ENCODE measurements at regions not wholly inside any gene's neighbourhood (a gene's known extent, or its start where the extent isn't known, plus 50 kb on each side); places are given as distances from the start of the nearest gene placed in this dataset.
A peak's percentile ranks its signal among the peaks of the same experiment; 100 is the strongest.

DNA sequence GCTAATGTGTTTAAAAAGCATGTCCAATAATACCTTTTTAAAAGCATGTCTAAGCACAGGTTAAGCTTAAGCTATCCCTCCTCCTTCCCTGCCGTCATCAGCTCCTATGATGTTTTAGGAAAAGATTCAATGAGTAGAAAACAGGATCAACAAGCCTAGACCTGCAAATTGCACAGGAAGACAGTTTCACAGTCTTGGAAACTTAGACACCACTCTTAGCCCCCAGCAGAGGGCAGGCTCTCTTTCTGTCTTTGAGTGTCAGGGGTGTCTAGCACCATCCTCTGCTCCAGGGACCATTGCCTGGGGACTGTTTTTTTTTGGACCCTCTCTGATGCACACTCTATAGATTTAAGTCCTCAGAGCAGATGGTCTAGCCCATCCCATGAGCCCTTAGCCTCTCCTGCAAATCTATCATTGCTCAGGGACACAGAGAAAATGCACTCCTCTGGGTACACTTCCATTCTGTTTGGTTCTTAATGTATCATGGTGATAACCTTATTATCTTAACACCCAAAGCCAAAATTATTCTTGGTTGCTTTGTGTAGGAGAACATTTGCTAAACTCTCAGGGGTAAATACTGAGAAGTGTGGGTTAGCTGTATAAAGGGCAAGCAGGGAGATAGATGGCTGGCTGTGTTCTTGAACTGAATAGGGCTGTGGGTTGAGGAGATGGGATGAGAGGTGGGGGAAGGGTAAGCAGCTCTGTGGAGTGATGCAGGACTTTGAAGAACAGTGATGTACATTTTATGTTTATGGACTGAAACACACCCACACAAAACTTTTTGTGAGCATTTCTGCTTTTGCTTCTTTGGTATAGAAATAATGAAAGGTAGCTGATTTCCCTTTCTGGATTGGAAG lies 259.9 kb upstream of the DDHD1 start:
- Histone ChIP-seq H2AFZ (no peak overlapping the region), H3K9me2 (ENCODE audit: insufficient read depth) (peaks cover 8% of the 10 kb centered on the region; the same call in 1 of the 2 replicates), H3K27ac (ENCODE audit: low read depth) (no peak overlapping the region), H3K4me2 (no peak overlapping the region), H3K4me3 (no peak overlapping the region), H4K20me1 (replicated peaks; ENCODE audit: insufficient read depth) (no peaks in the 10 kb centered on the region), H3K27me3 (ENCODE audit: insufficient read depth) (no peaks in the 10 kb centered on the region), H3K79me2 (replicated peaks; ENCODE audit: insufficient read depth) (no peaks in the 10 kb centered on the region), H3F3A (replicated peaks; ENCODE audit: low read depth) (no peaks in the 10 kb centered on the region), H3K4me1 (ENCODE audit: insufficient read depth) (no peaks in the 10 kb centered on the region), H3K36me3 (ENCODE audit: insufficient read depth) (peaks cover 5% of the 10 kb centered on the region; the same call in 1 of the 2 replicates)
- peak; percentile 49 for DNase-seq (ENCODE audit: low spot score)
- H3K27me3 Mint-ChIP-seq (ENCODE audit: insufficient read depth, low read depth, poor library complexity) = no peaks in the 10 kb centered on the region
- no peaks in the 10 kb centered on the region; the same call in 2 of the 3 replicates for H3K4me1 Mint-ChIP-seq
- peaks cover 12% of the 10 kb centered on the region for H3K36me3 Mint-ChIP-seq (ENCODE audit: low read depth)
- peak; percentile 65 for ATAC-seq
- H3K9me3 Mint-ChIP-seq = peaks cover 19% of the 10 kb centered on the region
- no peak for TF ChIP-seq POLR2AphosphoS5 (IDR thresholded peaks at IDR 0.05; ENCODE audit: low read depth)
- TF ChIP-seq ZNF331 (CRISPR knock-in tag; IDR thresholded peaks at IDR 0.05; ENCODE audit: low read depth) = no peak
- no peak for TF ChIP-seq JUNB (IDR thresholded peaks at IDR 0.05; ENCODE audit: unreplicated experiment)
- TF ChIP-seq, protein P1, sequence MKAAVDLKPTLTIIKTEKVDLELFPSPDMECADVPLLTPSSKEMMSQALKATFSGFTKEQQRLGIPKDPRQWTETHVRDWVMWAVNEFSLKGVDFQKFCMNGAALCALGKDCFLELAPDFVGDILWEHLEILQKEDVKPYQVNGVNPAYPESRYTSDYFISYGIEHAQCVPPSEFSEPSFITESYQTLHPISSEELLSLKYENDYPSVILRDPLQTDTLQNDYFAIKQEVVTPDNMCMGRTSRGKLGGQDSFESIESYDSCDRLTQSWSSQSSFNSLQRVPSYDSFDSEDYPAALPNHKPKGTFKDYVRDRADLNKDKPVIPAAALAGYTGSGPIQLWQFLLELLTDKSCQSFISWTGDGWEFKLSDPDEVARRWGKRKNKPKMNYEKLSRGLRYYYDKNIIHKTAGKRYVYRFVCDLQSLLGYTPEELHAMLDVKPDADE (IDR thresholded peaks at IDR 0.05) = no peak
- TF ChIP-seq, protein P2, sequence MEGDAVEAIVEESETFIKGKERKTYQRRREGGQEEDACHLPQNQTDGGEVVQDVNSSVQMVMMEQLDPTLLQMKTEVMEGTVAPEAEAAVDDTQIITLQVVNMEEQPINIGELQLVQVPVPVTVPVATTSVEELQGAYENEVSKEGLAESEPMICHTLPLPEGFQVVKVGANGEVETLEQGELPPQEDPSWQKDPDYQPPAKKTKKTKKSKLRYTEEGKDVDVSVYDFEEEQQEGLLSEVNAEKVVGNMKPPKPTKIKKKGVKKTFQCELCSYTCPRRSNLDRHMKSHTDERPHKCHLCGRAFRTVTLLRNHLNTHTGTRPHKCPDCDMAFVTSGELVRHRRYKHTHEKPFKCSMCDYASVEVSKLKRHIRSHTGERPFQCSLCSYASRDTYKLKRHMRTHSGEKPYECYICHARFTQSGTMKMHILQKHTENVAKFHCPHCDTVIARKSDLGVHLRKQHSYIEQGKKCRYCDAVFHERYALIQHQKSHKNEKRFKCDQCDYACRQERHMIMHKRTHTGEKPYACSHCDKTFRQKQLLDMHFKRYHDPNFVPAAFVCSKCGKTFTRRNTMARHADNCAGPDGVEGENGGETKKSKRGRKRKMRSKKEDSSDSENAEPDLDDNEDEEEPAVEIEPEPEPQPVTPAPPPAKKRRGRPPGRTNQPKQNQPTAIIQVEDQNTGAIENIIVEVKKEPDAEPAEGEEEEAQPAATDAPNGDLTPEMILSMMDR (conservative IDR thresholded peaks at IDR 0.05; ENCODE audit: low read depth in 2 of 2) = peak; percentile 52 to 68
- no peak for TF ChIP-seq ZNF114 (CRISPR knock-in tag; IDR thresholded peaks at IDR 0.05)
- no peak overlapping the region for H3K4me3 Mint-ChIP-seq
- H3K27ac Mint-ChIP-seq = 0 out of 2 replicates have a peak overlapping the region, but pooled peaks have one; percentile 20

DNA sequence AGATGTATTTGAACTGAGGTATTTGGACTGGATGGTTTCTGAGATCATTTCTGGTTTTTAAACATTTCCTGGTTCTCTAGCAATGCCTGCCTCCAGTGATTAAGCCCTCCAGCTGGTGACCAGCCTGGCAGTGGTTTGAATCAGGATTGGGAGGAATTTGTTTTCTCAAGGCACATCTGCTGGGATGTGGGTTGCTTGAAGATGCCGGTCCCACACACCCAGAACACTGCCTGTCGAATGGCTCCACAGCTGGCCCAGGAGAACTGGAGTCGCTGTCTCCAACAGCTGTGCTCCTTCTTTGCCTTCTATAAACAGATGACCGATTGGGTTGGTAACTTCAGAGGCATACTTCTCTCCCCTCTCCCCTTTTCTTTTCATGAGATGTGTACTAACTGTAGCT lies 258.0 kb upstream of the DDHD1 start:
- Histone ChIP-seq H2AFZ (no peak overlapping the region), H3K9me2 (ENCODE audit: insufficient read depth) (peaks cover 8% of the 10 kb centered on the region; the same call in 1 of the 2 replicates), H3F3A (replicated peaks; ENCODE audit: low read depth) (no peaks in the 10 kb centered on the region), H3K79me2 (replicated peaks; ENCODE audit: insufficient read depth) (no peaks in the 10 kb centered on the region), H3K4me1 (ENCODE audit: insufficient read depth) (no peaks in the 10 kb centered on the region), H3K27me3 (ENCODE audit: insufficient read depth) (no peaks in the 10 kb centered on the region), H3K4me2 (no peak overlapping the region), H4K20me1 (replicated peaks; ENCODE audit: insufficient read depth) (no peaks in the 10 kb centered on the region), H3K36me3 (ENCODE audit: insufficient read depth) (no peaks in the 10 kb centered on the region; the same call in 1 of the 2 replicates), H3K27ac (ENCODE audit: low read depth) (no peak overlapping the region), H3K4me3 (no peak overlapping the region)
- TF ChIP-seq, protein P1 (IDR thresholded peaks at IDR 0.05) = no peak
- TF ChIP-seq, protein P3, sequence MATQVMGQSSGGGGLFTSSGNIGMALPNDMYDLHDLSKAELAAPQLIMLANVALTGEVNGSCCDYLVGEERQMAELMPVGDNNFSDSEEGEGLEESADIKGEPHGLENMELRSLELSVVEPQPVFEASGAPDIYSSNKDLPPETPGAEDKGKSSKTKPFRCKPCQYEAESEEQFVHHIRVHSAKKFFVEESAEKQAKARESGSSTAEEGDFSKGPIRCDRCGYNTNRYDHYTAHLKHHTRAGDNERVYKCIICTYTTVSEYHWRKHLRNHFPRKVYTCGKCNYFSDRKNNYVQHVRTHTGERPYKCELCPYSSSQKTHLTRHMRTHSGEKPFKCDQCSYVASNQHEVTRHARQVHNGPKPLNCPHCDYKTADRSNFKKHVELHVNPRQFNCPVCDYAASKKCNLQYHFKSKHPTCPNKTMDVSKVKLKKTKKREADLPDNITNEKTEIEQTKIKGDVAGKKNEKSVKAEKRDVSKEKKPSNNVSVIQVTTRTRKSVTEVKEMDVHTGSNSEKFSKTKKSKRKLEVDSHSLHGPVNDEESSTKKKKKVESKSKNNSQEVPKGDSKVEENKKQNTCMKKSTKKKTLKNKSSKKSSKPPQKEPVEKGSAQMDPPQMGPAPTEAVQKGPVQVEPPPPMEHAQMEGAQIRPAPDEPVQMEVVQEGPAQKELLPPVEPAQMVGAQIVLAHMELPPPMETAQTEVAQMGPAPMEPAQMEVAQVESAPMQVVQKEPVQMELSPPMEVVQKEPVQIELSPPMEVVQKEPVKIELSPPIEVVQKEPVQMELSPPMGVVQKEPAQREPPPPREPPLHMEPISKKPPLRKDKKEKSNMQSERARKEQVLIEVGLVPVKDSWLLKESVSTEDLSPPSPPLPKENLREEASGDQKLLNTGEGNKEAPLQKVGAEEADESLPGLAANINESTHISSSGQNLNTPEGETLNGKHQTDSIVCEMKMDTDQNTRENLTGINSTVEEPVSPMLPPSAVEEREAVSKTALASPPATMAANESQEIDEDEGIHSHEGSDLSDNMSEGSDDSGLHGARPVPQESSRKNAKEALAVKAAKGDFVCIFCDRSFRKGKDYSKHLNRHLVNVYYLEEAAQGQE (IDR thresholded peaks at IDR 0.05; ENCODE audit: unreplicated experiment) = no peak
- no peak for TF ChIP-seq ZNF331 (CRISPR knock-in tag; IDR thresholded peaks at IDR 0.05; ENCODE audit: low read depth)
- TF ChIP-seq ZNF114 (CRISPR knock-in tag; IDR thresholded peaks at IDR 0.05) = no peak
- no peak for TF ChIP-seq CREB1 (CRISPR knock-in tag; IDR thresholded peaks at IDR 0.05; ENCODE audit: low read depth)
- TF ChIP-seq STAT1 (IDR thresholded peaks at IDR 0.05; ENCODE audit: unreplicated experiment) = no peak
- TF ChIP-seq, protein P2 (conservative IDR thresholded peaks at IDR 0.05; ENCODE audit: low read depth in 2 of 2) = no peak
- TF ChIP-seq NANOG (IDR thresholded peaks at IDR 0.05; ENCODE audit: borderline replicate concordance) = no peak
- TF ChIP-seq JUNB (IDR thresholded peaks at IDR 0.05; ENCODE audit: unreplicated experiment) = no peak
- no peak for TF ChIP-seq EZH2phosphoT487 (IDR thresholded peaks at IDR 0.05; ENCODE audit: unreplicated experiment)
- ATAC-seq = no peak
- H3K27me3 Mint-ChIP-seq (ENCODE audit: insufficient read depth, low read depth, poor library complexity) = peaks cover 2% of the 10 kb centered on the region
- no peak overlapping the region for H3K4me3 Mint-ChIP-seq
- no peaks in the 10 kb centered on the region for H3K36me3 Mint-ChIP-seq (ENCODE audit: low read depth)
- no peak for DNase-seq (ENCODE audit: low spot score)
- H3K4me1 Mint-ChIP-seq = no peaks in the 10 kb centered on the region; the same call in 2 of the 3 replicates
- no peak overlapping the region for H3K27ac Mint-ChIP-seq
- H3K9me3 Mint-ChIP-seq = no peaks in the 10 kb centered on the region; the same call in 2 of the 3 replicates

All from GM23338 (cell line).